Thymus (tissue), 11 donors: ENCODE measurements at regions not wholly inside any gene's neighbourhood (a gene's known extent, or its start where the extent isn't known, plus 50 kb on each side); places are given as distances from the start of the nearest gene placed in this dataset.

Experiments used
- DNase-seq, 9 donors: peaks; one replicate each; pipeline ENCODE4 v3.0.0-alpha.2; 2013; ENCODE audit warnings: low spot score in 9 of 9, low read depth in 6 of 9, missing footprints in 1 of 9
- H3K27ac ChIP-seq, 2 donors: one replicate each; pipeline ENCODE4 v1.5.1; 2013; ENCODE audit warnings: control low read depth in 1 of 2, low read depth in 1 of 2, low read length in 1 of 2, mild to moderate bottlenecking in 1 of 2, moderate library complexity in 1 of 2
- H3K27me3 ChIP-seq, 2 donors: one replicate each; pipeline ENCODE4 v1.5.1; 2013; ENCODE audit warnings: low read length in 1 of 2; ENCODE audit not compliant: control insufficient read depth in 2 of 2, insufficient read depth in 1 of 2
- H3K36me3 ChIP-seq, 2 donors: one replicate each; pipeline ENCODE4 v1.5.1; 2013; ENCODE audit warnings: low read length in 1 of 2, mild to moderate bottlenecking in 1 of 2, moderate library complexity in 1 of 2; ENCODE audit not compliant: control insufficient read depth in 2 of 2, insufficient read depth in 2 of 2
- H3K4me1 ChIP-seq, 2 donors: one replicate each; pipeline ENCODE4 v1.5.1; 2013; ENCODE audit warnings: low read length in 2 of 2; ENCODE audit not compliant: control insufficient read depth in 2 of 2, insufficient read depth in 2 of 2
- H3K4me3 ChIP-seq, 2 donors: one replicate each; pipeline ENCODE4 v1.5.1; 2013; ENCODE audit warnings: low read length in 2 of 2, control low read depth in 1 of 2, mild to moderate bottlenecking in 1 of 2
- H3K9me3 ChIP-seq, 2 donors: one replicate each; pipeline ENCODE4 v1.5.1; 2013; ENCODE audit warnings: low read length in 1 of 2, mild to moderate bottlenecking in 1 of 2; ENCODE audit not compliant: control insufficient read depth in 2 of 2, insufficient read depth in 1 of 2
- WGBS: extraction: QIAGEN DNeasy Blood & Tissue Kit; methylation state at CpG from one replicate; pipeline ENCODE4 v1.1.7; 2013; 5-methylcytosine and 5-hydroxymethylcytosine counted together
- donor health status: healthy.

DNA sequence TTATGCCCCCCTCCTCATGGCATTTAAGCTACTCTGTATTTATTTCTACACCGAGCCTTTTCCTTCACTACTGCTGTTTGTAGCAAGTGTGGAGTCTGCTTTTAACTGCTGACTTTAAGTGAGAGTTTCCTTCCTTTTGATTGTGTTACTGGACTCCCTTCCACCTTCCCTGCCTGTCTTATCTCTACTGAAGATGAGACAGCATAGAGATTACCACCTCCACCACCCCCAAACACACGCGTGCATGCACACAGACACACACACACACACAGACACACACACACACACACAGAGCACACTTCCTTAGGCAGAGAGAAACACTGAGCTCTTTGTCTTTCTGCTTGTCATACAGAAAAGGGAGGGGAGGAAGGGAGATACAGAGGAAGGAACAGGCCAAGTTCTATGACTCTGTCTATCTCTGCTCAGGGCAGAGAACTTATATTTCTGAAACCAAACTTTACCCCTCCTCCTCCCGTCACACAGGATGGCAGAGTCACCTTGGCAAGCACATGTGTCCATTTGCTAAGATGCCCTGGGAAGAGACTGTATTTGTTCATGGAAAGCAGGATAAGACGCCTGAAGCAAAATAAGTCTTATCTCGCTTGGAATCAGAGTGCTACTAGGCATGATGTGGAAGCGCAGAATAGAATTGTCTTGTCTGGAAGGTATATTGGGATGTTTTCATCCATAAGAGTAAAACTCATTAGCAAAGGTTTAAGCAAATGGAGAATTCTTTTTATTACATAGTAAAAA is 81.8 kb upstream of the CAV2 start:
- peak in 4 of 9 donors; percentile 2 to 35 (median 15) for DNase-seq
- H3K36me3 ChIP-seq = no peaks in the 10 kb centered on the region
- 59% methylated on average over 7 of the region's 7 CpGs for WGBS
- H3K4me3 ChIP-seq = no peak overlapping the region
- H3K9me3 ChIP-seq = no peaks in the 10 kb centered on the region
- peak overlapping the region in 1 of 2 donors; percentile 17 for H3K27ac ChIP-seq
- H3K4me1 ChIP-seq = no peaks in the 10 kb centered on the region
- H3K27me3 ChIP-seq = no peaks in the 10 kb centered on the region

DNA sequence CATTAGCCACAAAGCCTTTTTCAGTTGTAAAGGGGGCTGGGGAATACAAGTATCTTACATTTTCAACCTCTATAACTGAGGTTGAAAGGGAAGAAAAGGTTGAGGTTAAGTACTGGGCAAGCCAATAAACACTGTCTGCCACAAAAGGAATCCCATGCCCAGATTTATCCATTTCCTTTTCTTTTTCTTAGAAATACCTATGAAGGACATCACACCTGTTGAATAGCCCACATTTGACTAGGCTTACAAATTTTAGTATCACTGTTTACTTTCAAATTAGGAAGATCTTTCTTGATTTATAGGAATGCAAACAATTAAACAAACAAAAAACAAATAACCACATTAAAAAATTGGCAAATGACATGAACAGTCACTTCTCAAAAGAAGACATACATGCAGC is 81.0 kb upstream of the CAV2 start:
- no peaks in the 10 kb centered on the region for H3K36me3 ChIP-seq
- H3K9me3 ChIP-seq = no peaks in the 10 kb centered on the region
- no peak for DNase-seq
- H3K27me3 ChIP-seq = no peaks in the 10 kb centered on the region
- H3K4me3 ChIP-seq = no peak overlapping the region
- no peaks in the 10 kb centered on the region for H3K4me1 ChIP-seq
- H3K27ac ChIP-seq = no peak overlapping the region

DNA sequence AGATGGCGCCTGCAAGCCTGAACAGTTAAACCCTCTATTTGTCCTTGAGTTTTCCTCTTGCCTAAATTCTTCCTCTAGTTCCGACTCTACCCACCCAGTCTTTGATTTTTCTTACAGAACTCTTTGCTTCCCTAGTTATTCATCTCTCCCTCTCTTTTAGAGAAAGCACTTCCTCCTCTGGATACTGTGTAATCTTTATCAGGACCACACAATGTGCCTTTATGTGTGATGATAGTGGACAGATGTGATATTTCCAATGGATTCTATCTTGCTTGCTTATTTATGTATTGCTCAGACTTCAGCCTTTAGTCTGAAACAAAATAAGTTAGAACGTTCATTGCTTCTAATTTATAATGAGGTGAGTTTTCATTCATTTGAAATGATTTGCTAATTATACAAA is 79.5 kb upstream of the CAV2 start:
- no peaks in the 10 kb centered on the region for H3K4me1 ChIP-seq
- H3K4me3 ChIP-seq = no peak overlapping the region
- no peaks in the 10 kb centered on the region for H3K9me3 ChIP-seq
- no peaks in the 10 kb centered on the region for H3K27me3 ChIP-seq
- H3K27ac ChIP-seq = no peak overlapping the region
- 98% methylated on average over 3 of the region's 3 CpGs for WGBS
- DNase-seq = no peak
- H3K36me3 ChIP-seq = no peaks in the 10 kb centered on the region

DNA sequence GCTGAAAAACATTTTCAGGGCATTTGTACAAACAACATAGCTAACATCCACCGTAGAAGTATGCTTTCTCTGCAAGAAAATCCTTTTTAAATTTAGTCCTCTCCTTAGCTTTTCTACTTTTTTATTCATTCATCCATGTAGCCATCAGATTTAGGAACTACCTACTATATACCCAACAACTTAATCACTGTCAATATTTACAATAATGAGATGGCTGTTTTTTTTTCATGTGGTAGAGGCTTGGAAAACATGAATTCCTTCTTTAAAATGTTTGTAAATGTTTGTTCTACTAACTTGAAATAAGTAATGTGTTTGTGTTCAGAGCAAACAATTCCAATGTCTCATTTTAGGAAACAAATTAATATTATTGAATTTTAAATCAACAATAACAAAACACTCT is 78.2 kb upstream of the CAV2 start:
- WGBS = 95% methylated on average over 1 of the region's 1 CpG
- H3K36me3 ChIP-seq = no peaks in the 10 kb centered on the region
- no peaks in the 10 kb centered on the region for H3K4me1 ChIP-seq
- no peak overlapping the region for H3K4me3 ChIP-seq
- no peaks in the 10 kb centered on the region for H3K27me3 ChIP-seq
- DNase-seq = no peak
- no peaks in the 10 kb centered on the region for H3K9me3 ChIP-seq
- no peak overlapping the region for H3K27ac ChIP-seq

DNA sequence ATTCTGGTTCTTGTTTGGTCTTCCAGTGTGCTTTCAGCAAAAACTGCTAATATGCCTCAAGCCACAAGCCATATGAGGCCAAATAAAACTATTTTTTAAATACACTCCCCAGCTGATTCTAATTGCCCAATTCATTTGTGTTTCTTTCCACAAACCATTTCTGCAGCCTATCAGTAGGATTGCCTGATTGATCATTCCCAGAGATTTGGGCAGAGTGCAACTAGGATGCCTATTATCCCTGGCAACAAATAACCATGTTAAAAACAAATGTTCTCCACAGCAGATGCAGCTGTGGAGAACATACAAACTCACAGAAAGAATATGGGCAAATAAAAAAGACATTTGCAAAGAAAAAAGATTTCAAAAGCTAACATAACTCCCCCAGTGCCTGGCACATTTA is 76.9 kb upstream of the CAV2 start:
- H3K27ac ChIP-seq = no peak overlapping the region
- H3K4me1 ChIP-seq = no peaks in the 10 kb centered on the region
- DNase-seq = no peak
- H3K4me3 ChIP-seq = no peak overlapping the region
- no peaks in the 10 kb centered on the region for H3K36me3 ChIP-seq
- no peaks in the 10 kb centered on the region for H3K9me3 ChIP-seq
- no peaks in the 10 kb centered on the region for H3K27me3 ChIP-seq

DNA sequence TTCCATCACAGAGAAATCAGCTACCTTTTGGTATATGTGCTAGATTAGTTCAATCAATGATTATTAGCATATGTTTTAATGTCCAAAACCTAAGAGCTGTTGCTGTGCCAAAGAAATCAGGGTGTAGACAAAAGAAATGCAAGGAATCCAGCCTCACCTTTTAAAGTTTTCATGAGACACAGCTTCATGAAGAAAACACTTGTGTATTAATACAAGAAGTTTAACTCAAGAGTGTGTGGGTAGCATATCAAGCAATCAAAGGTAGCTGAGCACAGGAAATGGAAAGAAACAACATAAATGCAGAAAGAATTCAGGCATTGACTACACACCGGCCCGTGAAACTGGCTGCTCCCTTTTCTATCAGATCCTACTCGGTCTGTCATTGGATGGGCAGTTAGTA is 76.0 kb upstream of the CAV2 start:
- DNase-seq = peak in 2 of 9 donors; percentile 6 to 22
- Histone ChIP-seq H3K27ac (no peak overlapping the region), H3K4me1 (no peaks in the 10 kb centered on the region), H3K36me3 (no peaks in the 10 kb centered on the region), H3K4me3 (no peak overlapping the region), H3K27me3 (no peaks in the 10 kb centered on the region), H3K9me3 (no peaks in the 10 kb centered on the region)
- WGBS = 88% methylated on average over 3 of the region's 3 CpGs

DNA sequence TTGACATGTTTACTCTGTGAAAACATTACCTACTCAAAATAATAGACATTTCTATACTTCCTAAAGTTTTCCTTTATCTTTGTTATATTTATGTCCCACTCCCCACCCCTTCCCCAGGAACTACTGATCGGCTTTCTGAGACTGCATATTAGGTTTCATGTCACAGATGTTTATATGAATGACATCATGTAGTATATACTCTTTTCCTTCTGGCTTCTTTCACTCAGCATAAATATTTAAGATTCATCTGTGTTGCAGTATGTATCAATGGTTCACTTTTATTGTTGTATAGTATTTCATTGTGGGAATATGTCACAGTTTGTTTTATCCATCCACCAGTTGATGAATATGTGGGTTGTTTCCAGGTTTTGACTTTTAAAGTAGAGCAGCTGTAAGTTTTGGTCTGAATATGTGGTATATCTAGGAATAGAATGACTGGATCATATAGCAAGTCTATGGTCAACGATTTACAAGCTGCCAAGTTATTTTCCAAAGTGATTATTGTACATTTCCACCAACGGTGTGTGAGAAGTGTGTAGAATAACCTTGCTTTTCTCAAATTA is 73.8 kb upstream of the CAV2 start:
- no peaks in the 10 kb centered on the region for H3K36me3 ChIP-seq
- H3K9me3 ChIP-seq = no peaks in the 10 kb centered on the region
- H3K4me3 ChIP-seq = no peak overlapping the region
- no peaks in the 10 kb centered on the region for H3K27me3 ChIP-seq
- no peaks in the 10 kb centered on the region for H3K4me1 ChIP-seq
- DNase-seq = no peak
- H3K27ac ChIP-seq = no peak overlapping the region
- 77% methylated on average over 3 of the region's 3 CpGs for WGBS

DNA sequence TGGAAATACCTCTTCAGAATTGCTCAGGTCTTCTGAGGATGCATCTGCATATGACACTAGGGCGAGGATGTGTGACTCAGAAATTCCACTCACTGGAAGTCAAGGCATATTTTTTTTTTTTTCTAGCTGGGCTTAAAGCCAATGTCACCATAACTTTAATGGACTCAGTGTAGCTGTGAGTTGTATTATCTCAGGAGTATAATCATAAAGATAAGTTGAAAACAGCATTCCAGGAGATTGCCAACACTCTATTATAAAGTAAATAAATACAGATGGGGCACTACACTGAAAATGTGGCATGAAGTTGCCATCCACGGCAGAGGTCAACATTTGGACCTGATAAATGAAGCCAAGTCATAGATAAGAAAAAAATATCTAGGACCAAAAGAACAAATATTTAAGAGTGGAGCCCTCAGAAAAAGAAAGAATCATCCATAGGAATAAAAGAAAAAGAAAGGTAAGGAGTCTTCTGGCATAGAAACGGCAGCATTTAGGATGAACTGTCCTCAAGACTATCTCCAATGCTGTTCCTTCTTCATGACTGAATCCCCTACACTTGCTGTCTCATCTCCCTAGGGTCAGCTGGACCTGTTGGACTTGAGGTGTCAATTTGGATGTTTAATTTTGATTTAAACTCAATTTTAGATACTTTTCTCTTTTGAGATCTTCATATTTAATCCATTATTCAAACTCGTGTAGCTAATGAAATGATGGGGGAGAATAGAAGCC is 72.9 kb upstream of the CAV2 start:
- 92% methylated on average over 4 of the region's 4 CpGs for WGBS
- DNase-seq = no peak
- H3K4me3 ChIP-seq = no peak overlapping the region
- H3K27ac ChIP-seq = no peak overlapping the region
- no peaks in the 10 kb centered on the region for H3K27me3 ChIP-seq
- no peaks in the 10 kb centered on the region for H3K36me3 ChIP-seq
- H3K4me1 ChIP-seq = no peaks in the 10 kb centered on the region
- no peaks in the 10 kb centered on the region for H3K9me3 ChIP-seq

DNA sequence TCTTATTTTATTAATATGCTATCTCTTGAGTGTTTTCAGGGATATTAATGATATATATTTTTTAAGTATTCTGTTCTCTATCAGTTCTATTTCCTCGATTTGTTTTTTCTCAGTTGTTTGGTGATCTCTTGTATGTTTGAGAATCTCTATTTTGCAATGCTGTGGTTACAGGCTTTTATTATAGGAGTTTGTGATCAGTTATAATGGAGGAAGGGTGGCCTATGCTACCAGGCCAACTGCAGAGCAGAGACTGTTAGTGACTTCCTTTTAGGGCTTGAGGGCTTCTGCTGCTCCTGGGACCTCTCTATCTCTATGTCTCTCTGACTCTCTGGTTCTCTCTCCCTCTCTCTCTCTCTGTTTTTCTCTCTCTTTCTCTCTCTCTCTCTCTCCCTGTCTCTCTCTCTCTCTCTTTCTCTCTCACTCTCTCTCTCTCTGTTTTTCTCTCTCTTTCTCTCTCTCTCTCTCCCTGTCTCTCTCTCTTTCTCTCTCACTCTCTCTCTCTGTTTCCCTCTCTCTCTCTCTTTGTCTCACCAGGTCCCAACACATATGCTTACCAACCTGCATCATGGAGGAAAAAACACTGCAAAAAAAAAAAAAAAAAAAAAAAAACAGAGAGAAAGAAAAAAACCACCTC is 69.4 kb upstream of the CAV2 start:
- Histone ChIP-seq H3K4me1 (no peaks in the 10 kb centered on the region), H3K27me3 (no peaks in the 10 kb centered on the region), H3K27ac (no peak overlapping the region), H3K36me3 (no peaks in the 10 kb centered on the region), H3K9me3 (no peaks in the 10 kb centered on the region), H3K4me3 (no peak overlapping the region)
- WGBS = 91% methylated on average over 1 of the region's 1 CpG
- no peak for DNase-seq
